ENCODE measurements at regions not wholly inside any gene's neighbourhood (a gene's known extent, or its start where the extent isn't known, plus 50 kb on each side); places are given as distances from the start of the nearest gene placed in this dataset.

DNA sequence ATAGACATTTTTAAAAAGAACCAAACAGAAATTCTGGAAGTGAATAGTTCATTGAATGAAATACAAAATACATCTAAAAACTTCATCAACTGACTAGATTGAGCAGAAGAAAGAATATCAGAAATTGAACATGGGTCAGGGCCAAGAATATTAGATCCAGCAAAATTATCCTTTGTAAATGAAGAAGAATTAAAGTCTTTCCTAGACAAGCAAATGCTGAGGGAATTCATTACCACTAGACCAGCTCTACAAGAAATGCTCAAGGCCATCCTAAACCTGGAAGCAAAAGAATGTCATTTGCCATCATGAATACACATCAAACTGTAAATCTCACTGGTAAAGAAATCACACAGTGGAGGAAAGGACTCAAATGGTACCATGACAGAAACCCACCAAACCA is 72.7 kb upstream of the RPL34 start:
- TF ChIP-seq POLR2AphosphoS5 (IDR thresholded peaks at IDR 0.05) (no peak), CTCF (IDR thresholded peaks at IDR 0.05) (no peak), EP300 (IDR thresholded peaks at IDR 0.05) (no peak)

All from esophagus muscularis mucosa (tissue), 4 donors.